Liver (tissue), 8 donors: ENCODE measurements at regions not wholly inside any gene's neighbourhood (a gene's known extent, or its start where the extent isn't known, plus 50 kb on each side); places are given as distances from the start of the nearest gene placed in this dataset.

Experiments
- DNase-seq: peaks from one replicate; pipeline ENCODE4 v3.0.0-alpha.2; 2017; ENCODE audit warnings: low spot score
- H3K27ac ChIP-seq, 2 donors: one replicate each; pipeline ENCODE4 v1.7.0; 2013; ENCODE audit warnings: inconsistent platforms in 2 of 2, low read length in 2 of 2, control low read depth in 1 of 2, low read depth in 1 of 2, mild to moderate bottlenecking in 1 of 2
- H3K27me3 ChIP-seq, 4 donors: one replicate each; pipeline versions ENCODE4 v1.6.1 to v1.7.0; 2013; ENCODE audit warnings: low read length in 3 of 4, inconsistent platforms in 1 of 4, mild to moderate bottlenecking in 1 of 4, moderate library complexity in 1 of 4; ENCODE audit not compliant: control insufficient read depth in 4 of 4, insufficient read depth in 4 of 4
- H3K36me3 ChIP-seq, 4 donors: one replicate each; pipeline versions ENCODE4 v1.6.1 to v1.7.0; 2013; ENCODE audit warnings: low read length in 3 of 4, mild to moderate bottlenecking in 3 of 4, low read depth in 1 of 4, moderate library complexity in 1 of 4; ENCODE audit not compliant: control insufficient read depth in 4 of 4, insufficient read depth in 3 of 4
- H3K4me1 ChIP-seq, 4 donors: one replicate each; pipeline versions ENCODE4 v1.6.1 to v1.7.0; 2013; ENCODE audit warnings: low read length in 3 of 4, mild to moderate bottlenecking in 3 of 4, moderate library complexity in 1 of 4; ENCODE audit not compliant: control insufficient read depth in 4 of 4, insufficient read depth in 4 of 4
- H3K4me3 ChIP-seq, 3 donors: one replicate each; pipeline versions ENCODE4 v1.6.1 to v1.7.0; 2013; ENCODE audit warnings: low read length in 3 of 3, control low read depth in 1 of 3, low read depth in 1 of 3, mild to moderate bottlenecking in 1 of 3
- H3K9ac ChIP-seq, 2 donors: one replicate each; pipeline ENCODE4 v1.7.0; 2013; ENCODE audit warnings: low read length in 2 of 2, mild to moderate bottlenecking in 2 of 2, moderate library complexity in 2 of 2, control low read depth in 1 of 2, low read depth in 1 of 2
- H3K9me3 ChIP-seq, 4 donors: one replicate each; pipeline versions ENCODE4 v1.6.1 to v1.7.0; 2013; ENCODE audit warnings: low read length in 3 of 4; ENCODE audit not compliant: control insufficient read depth in 4 of 4
- ATF3 ChIP-seq: IDR thresholded peaks from 2 replicates; pipeline ENCODE4 v1.6.1; 2016; ENCODE audit warnings: antibody characterized with exemption
- CTCF ChIP-seq: fragments of 150-350 bp; IDR thresholded peaks from 2 replicates; pipeline ENCODE4 v1.5.1; 2017; ENCODE audit warnings: improper control_type of control experiment, low read depth, low read length; ENCODE audit not compliant: missing input control
- EGR1 ChIP-seq, 2 donors: IDR thresholded peaks; 2 replicates each; pipeline ENCODE4 v1.6.1; 2016 to 2018; ENCODE audit warnings: antibody characterized with exemption in 2 of 2, low read depth in 2 of 2
- FOXA1 ChIP-seq: IDR thresholded peaks from 2 replicates; pipeline ENCODE4 v1.6.1; 2016; ENCODE audit warnings: antibody characterized with exemption
- FOXA2 ChIP-seq: IDR thresholded peaks from 2 replicates; pipeline ENCODE4 v1.6.1; 2016; ENCODE audit warnings: antibody characterized with exemption
- GABPA ChIP-seq, 2 donors: IDR thresholded peaks in 1 of 2; conservative IDR thresholded peaks in 1 of 2; 2 replicates each; pipeline ENCODE4 v1.6.1; 2016; ENCODE audit warnings: antibody characterized with exemption in 2 of 2, mild to moderate bottlenecking in 1 of 2, moderate library complexity in 1 of 2
- HNF4A ChIP-seq, 2 donors: conservative IDR thresholded peaks; 2 replicates each; pipeline ENCODE4 v1.6.1; 2016; ENCODE audit warnings: antibody characterized with exemption in 2 of 2, mild to moderate bottlenecking in 2 of 2
- HNF4G ChIP-seq: IDR thresholded peaks from 2 replicates; pipeline ENCODE4 v1.6.1; 2016; ENCODE audit warnings: antibody characterized with exemption
- JUND ChIP-seq, 2 donors: IDR thresholded peaks; 2 replicates each; pipeline ENCODE4 v1.6.1; 2016; ENCODE audit warnings: antibody characterized with exemption in 2 of 2
- NR2F2 ChIP-seq: IDR thresholded peaks from 2 replicates; pipeline ENCODE4 v1.6.1; 2016; ENCODE audit warnings: antibody characterized with exemption
- RAD21 ChIP-seq, 2 donors: IDR thresholded peaks; 2 replicates each; pipeline ENCODE4 v1.6.1; 2016; ENCODE audit warnings: antibody characterized with exemption in 2 of 2, mild to moderate bottlenecking in 2 of 2
- REST ChIP-seq: IDR thresholded peaks from 2 replicates; pipeline ENCODE4 v1.6.1; 2016; ENCODE audit warnings: antibody characterized with exemption, mild to moderate bottlenecking
- RXRA ChIP-seq, 2 donors: IDR thresholded peaks; 2 replicates each; pipeline ENCODE4 v1.6.1; 2017 to 2018; ENCODE audit warnings: antibody characterized with exemption in 2 of 2, mild to moderate bottlenecking in 1 of 2
- SP1 ChIP-seq: IDR thresholded peaks from 2 replicates; pipeline ENCODE4 v1.6.1; 2018; ENCODE audit warnings: antibody characterized with exemption, mild to moderate bottlenecking
- TAF1 ChIP-seq: conservative IDR thresholded peaks from 2 replicates; pipeline ENCODE4 v1.6.1; 2016; ENCODE audit warnings: antibody characterized with exemption, mild to moderate bottlenecking
- YY1 ChIP-seq: IDR thresholded peaks from 2 replicates; pipeline ENCODE4 v1.6.1; 2016; ENCODE audit warnings: antibody characterized with exemption, mild to moderate bottlenecking
- ZBTB33 ChIP-seq: IDR thresholded peaks from 2 replicates; pipeline ENCODE4 v1.6.1; 2016; ENCODE audit warnings: antibody characterized with exemption
- WGBS: extraction: QIAGEN DNeasy Blood & Tissue Kit; methylation state at CpG from one replicate; pipeline ENCODE4 v1.1.7; 2013; 5-methylcytosine and 5-hydroxymethylcytosine counted together
- TF ChIP-seq, protein P1 (sequence below): IDR thresholded peaks from 2 replicates; pipeline ENCODE4 v1.6.1; 2016; ENCODE audit warnings: antibody characterized with exemption
- donor health status: healthy.
- donor health status: healthy.
- donor health status: healthy.
- donor health status: healthy.
- donor health status: healthy.

DNA sequence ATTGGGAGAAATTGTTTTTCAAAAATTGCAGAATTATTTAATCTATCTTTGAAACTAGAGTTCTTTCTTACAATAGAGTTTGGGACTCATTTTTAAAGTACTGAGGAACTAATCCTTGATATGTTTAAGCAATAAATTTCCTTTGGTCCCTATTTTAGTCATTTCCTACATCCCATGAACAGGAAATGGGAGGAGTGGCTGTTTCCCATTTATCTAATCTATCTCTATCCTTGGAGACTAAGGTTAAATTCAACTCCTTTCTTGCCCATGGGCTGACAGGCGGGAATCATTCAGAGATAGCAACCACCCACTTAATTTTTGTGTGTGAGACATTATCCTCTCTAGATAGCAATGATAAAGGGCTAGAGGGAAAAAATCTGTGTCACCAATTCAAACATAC is 131.6 kb upstream of the EMCN start:
- no peaks in the 10 kb centered on the region for H3K36me3 ChIP-seq
- no peak overlapping the region for H3K27ac ChIP-seq
- H3K4me1 ChIP-seq: no peaks in the 10 kb centered on the region
- TF ChIP-seq TAF1: no peak
- TF ChIP-seq EGR1 (IDR thresholded peaks at IDR 0.05; ENCODE audit: low read depth in 2 of 2): no peak
- no peak for TF ChIP-seq REST
- TF ChIP-seq CTCF: no peak
- TF ChIP-seq ZBTB33: no peak
- TF ChIP-seq FOXA1: no peak
- no peak for TF ChIP-seq JUND (IDR thresholded peaks at IDR 0.05)
- no peak for TF ChIP-seq RAD21 (IDR thresholded peaks at IDR 0.05)
- TF ChIP-seq HNF4G: no peak
- TF ChIP-seq SP1: no peak
- no peak for TF ChIP-seq RXRA (IDR thresholded peaks at IDR 0.05)
- no peak for TF ChIP-seq GABPA (IDR thresholded peaks at IDR 0.05 in 1 of 2, conservative IDR thresholded peaks at IDR 0.05 in 1 of 2)
- TF ChIP-seq YY1: no peak
- TF ChIP-seq NR2F2: no peak
- TF ChIP-seq, protein P1, sequence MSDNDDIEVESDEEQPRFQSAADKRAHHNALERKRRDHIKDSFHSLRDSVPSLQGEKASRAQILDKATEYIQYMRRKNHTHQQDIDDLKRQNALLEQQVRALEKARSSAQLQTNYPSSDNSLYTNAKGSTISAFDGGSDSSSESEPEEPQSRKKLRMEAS: no peak
- TF ChIP-seq HNF4A (conservative IDR thresholded peaks at IDR 0.05): no peak
- TF ChIP-seq FOXA2: no peak
- TF ChIP-seq ATF3: no peak
- H3K27me3 ChIP-seq: no peaks in the 10 kb centered on the region
- no peak for DNase-seq
- no peak overlapping the region for H3K4me3 ChIP-seq
- 73% methylated on average over 1 of the region's 1 CpG for WGBS
- H3K9me3 ChIP-seq: no peaks in the 10 kb centered on the region
- H3K9ac ChIP-seq: no peak overlapping the region

GRCh38 chr4:100644150-100644549 is 126.3 kb upstream of the EMCN start:
- 72% methylated on average over 3 of the region's 3 CpGs for WGBS

More at GRCh38 chr4:100644150-100644549, 126.3 kb upstream of the EMCN start:
- no peak for TF ChIP-seq FOXA1
- no peak for TF ChIP-seq JUND (IDR thresholded peaks at IDR 0.05)
- no peak for TF ChIP-seq CTCF
- no peak for TF ChIP-seq REST
- no peak for TF ChIP-seq SP1
- no peak for TF ChIP-seq GABPA (IDR thresholded peaks at IDR 0.05 in 1 of 2, conservative IDR thresholded peaks at IDR 0.05 in 1 of 2)
- no peak for TF ChIP-seq FOXA2
- no peak for TF ChIP-seq HNF4A (conservative IDR thresholded peaks at IDR 0.05)
- no peak for TF ChIP-seq RXRA (IDR thresholded peaks at IDR 0.05)
- no peak for TF ChIP-seq YY1
- no peak for TF ChIP-seq TAF1
- no peak for DNase-seq
- H3K9me3 ChIP-seq: no peaks in the 10 kb centered on the region
- no peak overlapping the region for H3K27ac ChIP-seq
- no peaks in the 10 kb centered on the region for H3K4me1 ChIP-seq
- no peak overlapping the region for H3K4me3 ChIP-seq
- H3K9ac ChIP-seq: no peak overlapping the region
- no peaks in the 10 kb centered on the region for H3K36me3 ChIP-seq
- H3K27me3 ChIP-seq: no peaks in the 10 kb centered on the region
